Uterus (tissue), 2 donors: ENCODE measurements at regions not wholly inside any gene's neighbourhood (a gene's known extent, or its start where the extent isn't known, plus 50 kb on each side); places are given as distances from the start of the nearest gene placed in this dataset.

Experiments
- CTCF ChIP-seq, 4 experiments: fragments of 200-600 bp in 2 of 4; fragments of 450-650 bp in 2 of 4; sonication (generic) in 2 of 4; IDR thresholded peaks; one replicate each; pipeline ENCODE4 v1.5.1; 2016 to 2019; ENCODE audit warnings: antibody characterized with exemption in 4 of 4, mild to moderate bottlenecking in 2 of 4, moderate library complexity in 1 of 4
- POLR2A ChIP-seq, 2 donors: fragments of 450-650 bp; IDR thresholded peaks; one replicate each; pipeline ENCODE4 v1.6.1; 2016; ENCODE audit warnings: antibody characterized with exemption in 2 of 2, mild to moderate bottlenecking in 1 of 2, moderate library complexity in 1 of 2

- TF ChIP-seq POLR2A (IDR thresholded peaks at IDR 0.05) (no peak), CTCF (IDR thresholded peaks at IDR 0.05) (no peak)
Observed at GRCh38 chr2:71926089-71926447, 221.6 kb downstream of the CYP26B1 start.
